ENCODE measurements at regions not wholly inside any gene's neighbourhood (a gene's known extent, or its start where the extent isn't known, plus 50 kb on each side); places are given as distances from the start of the nearest gene placed in this dataset.

- TF ChIP-seq CTCF (conservative IDR thresholded peaks at IDR 0.05) = no peak
- H3K27ac ChIP-seq = no peak overlapping the region
Observed at GRCh38 chr13:36571444-36571843, 102.4 kb upstream of the SERTM1 start.

- H3K27ac ChIP-seq = no peak overlapping the region
- TF ChIP-seq CTCF (conservative IDR thresholded peaks at IDR 0.05) = no peak
Observed at GRCh38 chr13:36582977-36583376, 90.8 kb upstream of the SERTM1 start.

- no peak for TF ChIP-seq CTCF (conservative IDR thresholded peaks at IDR 0.05)
- no peak overlapping the region for H3K27ac ChIP-seq
Observed at GRCh38 chr13:36599641-36600040, 74.2 kb upstream of the SERTM1 start.

- H3K27ac ChIP-seq = no peak overlapping the region
- TF ChIP-seq CTCF (conservative IDR thresholded peaks at IDR 0.05) = no peak
Observed at GRCh38 chr13:36601186-36601585, 72.6 kb upstream of the SERTM1 start.

GRCh38 chr13:36606060-36606459, 67.8 kb upstream of the SERTM1 start:
- TF ChIP-seq CTCF (conservative IDR thresholded peaks at IDR 0.05) = no peak

GRCh38 chr13:36608474-36608873, 65.3 kb upstream of the SERTM1 start:
- no peak for TF ChIP-seq CTCF (conservative IDR thresholded peaks at IDR 0.05)
- H3K27ac ChIP-seq = no peak overlapping the region

More at GRCh38 chr13:36606060-36606459, 67.8 kb upstream of the SERTM1 start:
- H3K27ac ChIP-seq = no peak overlapping the region

GRCh38 chr13:36612230-36612629, 61.6 kb upstream of the SERTM1 start:
- no peak overlapping the region for H3K27ac ChIP-seq
- TF ChIP-seq CTCF (conservative IDR thresholded peaks at IDR 0.05) = no peak

GRCh38 chr13:36616706-36617105, 57.1 kb upstream of the SERTM1 start:
- no peak overlapping the region for H3K27ac ChIP-seq
- TF ChIP-seq CTCF (conservative IDR thresholded peaks at IDR 0.05) = no peak

All from VCaP (cell line).